GM12878 (cell line): ENCODE measurements at regions not wholly inside any gene's neighbourhood (a gene's known extent, or its start where the extent isn't known, plus 50 kb on each side); places are given as distances from the start of the nearest gene placed in this dataset.

ENCODE experiments used
- ATAC-seq: fragments of 200-7000 bp; cut with Tn5 transposase; 3 replicates; pipeline ENCODE4 v1.9.1; 2020; ENCODE audit warnings: mild to moderate bottlenecking, moderate library complexity
- BruUV-seq: library from RNA; stranded (reverse); fragments of 400-500 nt; replicated peaks from 2 replicates; lab custom pipeline; 2021; lab: Mats Ljungman, UMichigan
- CTCF ChIA-PET: fragments of 300-600 bp; sonication (Branson Sonifier 250); formaldehyde crosslinking; extraction: SDS; loops from one replicate; lab custom pipeline; 2021; ENCODE audit warnings: inconsistent platforms; lab: Yijun Ruan, JAX
- POLR2A ChIA-PET: fragments of 350-600 bp; formaldehyde crosslinking; extraction: SDS; loops from one replicate; lab custom pipeline; 2021; ENCODE audit warnings: inconsistent platforms; lab: Charles Lee
- RAD21 ChIA-PET: fragments of 300-600 bp; sonication (Branson Sonifier 250); formaldehyde crosslinking; loops from one replicate; lab custom pipeline; 2023; ENCODE audit warnings: antibody characterized with exemption; ENCODE audit not compliant: unreplicated experiment; lab: Charles Lee
- SMC1A ChIA-PET: fragments of 300-600 bp; sonication (Branson Sonifier 250); formaldehyde crosslinking; loops from one replicate; lab custom pipeline; 2023; ENCODE audit not compliant: unreplicated experiment, uncharacterized antibody; lab: Charles Lee
- DNase-seq: peaks from one replicate; pipeline ENCODE4 v3.0.0-alpha.2; 2011; ENCODE audit warnings: low read depth, low spot score
- FAIRE-seq: peaks from 3 replicates; lab custom pipeline; 2011; peaks lifted over from hg19 to GRCh38; lab: Jason Lieb, UNC
- H2AFZ ChIP-seq: 2 replicates; pipeline ENCODE4 v1.6.0; 2011; ENCODE audit warnings: low read depth, low read length, control low read depth; ENCODE audit not compliant: control insufficient read depth
- H3K27ac ChIP-seq: 2 replicates; pipeline ENCODE4 v1.5.1; 2011; ENCODE audit warnings: control low read depth; ENCODE audit not compliant: control insufficient read depth, insufficient read depth
- H3K27me3 ChIP-seq, 2 experiments: replicated peaks in 1 of 2; 2 replicates each; pipeline versions ENCODE4 v1.6.0 to v1.6.1; 2011; ENCODE audit warnings: low read length in 1 of 2; ENCODE audit not compliant: control insufficient read depth in 2 of 2, insufficient read depth in 2 of 2
- H3K36me3 ChIP-seq, 2 experiments: 2 replicates each; pipeline ENCODE4 v1.5.1; 2011; ENCODE audit warnings: low read length in 1 of 2; ENCODE audit not compliant: control insufficient read depth in 2 of 2, insufficient read depth in 2 of 2
- H3K4me1 ChIP-seq: 2 replicates; pipeline ENCODE4 v1.6.1; 2011; ENCODE audit warnings: mild to moderate bottlenecking, low read length, moderate library complexity, mixed read lengths; ENCODE audit not compliant: control insufficient read depth, insufficient read depth
- H3K4me2 ChIP-seq: 2 replicates; pipeline ENCODE4 v1.6.0; 2011; ENCODE audit warnings: control low read depth; ENCODE audit not compliant: control insufficient read depth, insufficient read depth
- H3K4me3 ChIP-seq: fragments of 200-600 bp; sonication (generic); 2 replicates; pipeline ENCODE4 v1.5.1; 2016
- H3K79me2 ChIP-seq: 2 replicates; pipeline ENCODE4 v1.6.0; 2011; ENCODE audit warnings: low read length; ENCODE audit not compliant: control insufficient read depth, insufficient read depth
- H3K9ac ChIP-seq: 2 replicates; pipeline ENCODE4 v1.8.0; 2011; ENCODE audit warnings: low read length, control low read depth, mixed read lengths; ENCODE audit not compliant: control insufficient read depth, insufficient read depth
- H3K9me3 ChIP-seq: replicated peaks from 3 replicates; pipeline ENCODE4 v1.5.1; 2011; ENCODE audit warnings: mild to moderate bottlenecking, low read length; ENCODE audit not compliant: control insufficient read depth, insufficient read depth
- H4K20me1 ChIP-seq: 2 replicates; pipeline ENCODE4 v1.6.0; 2011; ENCODE audit not compliant: control insufficient read depth, insufficient read depth
- CHD4 ChIP-seq: fragments of 200-600 bp; sonication (generic); IDR thresholded peaks from 2 replicates; pipeline ENCODE4 v1.6.1; 2016; ENCODE audit warnings: mild to moderate bottlenecking
- E2F4 ChIP-seq: IDR thresholded peaks from 2 replicates; pipeline ENCODE4 v1.6.1; 2012; ENCODE audit warnings: low read depth, low read length, improper control_type of control experiment
- FOS ChIP-seq: IDR thresholded peaks from 3 replicates; pipeline ENCODE4 v1.6.1; 2011; ENCODE audit warnings: borderline replicate concordance; ENCODE audit not compliant: insufficient read length; ENCODE audit errors: extremely low read depth
- LARP7 ChIP-seq: fragments of 450-650 bp; IDR thresholded peaks from 2 replicates; pipeline ENCODE4 v1.6.1; 2017; ENCODE audit warnings: mild to moderate bottlenecking
- MYB ChIP-seq: fragments of 150-350 bp; IDR thresholded peaks from 2 replicates; pipeline ENCODE4 v1.6.1; 2014; ENCODE audit warnings: mild to moderate bottlenecking, low read depth, low read length, borderline replicate concordance
- RAD21 ChIP-seq: IDR thresholded peaks from 2 replicates; pipeline ENCODE4 v1.6.1; 2011; ENCODE audit warnings: mild to moderate bottlenecking, low read depth, low read length, moderate library complexity; ENCODE audit not compliant: insufficient read depth
- SMARCA5 ChIP-seq: fragments of 450-650 bp; IDR thresholded peaks from 2 replicates; pipeline ENCODE4 v1.6.1; 2017; ENCODE audit warnings: mild to moderate bottlenecking
- SRF ChIP-seq, 2 experiments: IDR thresholded peaks; 2 replicates each; pipeline ENCODE4 v1.6.1; 2011; ENCODE audit warnings: low read depth in 2 of 2, low read length in 2 of 2, mild to moderate bottlenecking in 1 of 2, moderate library complexity in 1 of 2
- USF1 ChIP-seq: IDR thresholded peaks from 2 replicates; pipeline ENCODE4 v1.6.1; 2011; ENCODE audit warnings: borderline replicate concordance, low read depth, mild to moderate bottlenecking, moderate library complexity, mixed read lengths, low read length; ENCODE audit not compliant: insufficient read depth; ENCODE audit errors: extremely low read length
- ZSCAN29 ChIP-seq: fragments of 450-650 bp; IDR thresholded peaks from 2 replicates; pipeline ENCODE4 v1.6.1; 2017; ENCODE audit warnings: mild to moderate bottlenecking, moderate library complexity
- WGBS: methylation state at CpG from one replicate; pipeline ENCODE4 v1.1.6; 2016; ENCODE audit warnings: low lambda C conversion rate; ENCODE audit not compliant: insufficient replicate concordance, insufficient coverage; ENCODE audit errors: missing lambda C conversion rate; 5-methylcytosine and 5-hydroxymethylcytosine counted together
- in situ Hi-C: fragments of 300-500 bp; cut with MboI; formaldehyde crosslinking; loops from 9 replicates; pipeline ENCODE4 v1.14.3; 2018; ENCODE audit warnings: mixed read lengths
- intact Hi-C: fragments of 100-400 bp; cut with micrococcal nuclease; formaldehyde crosslinking; loops from one replicate; pipeline ENCODE4 v1.14.2; 2022; ENCODE audit not compliant: unreplicated experiment

- intact Hi-C loops = no loop called here
Measured at GRCh38 chr2:75808793-75809535, 98.2 kb upstream of the GCFC2 start.

More at GRCh38 chr2:75808793-75809535, 98.2 kb upstream of the GCFC2 start:
- Histone ChIP-seq H3K27me3 (no peaks in the 10 kb centered on the region), H3K27ac (no peak overlapping the region), H2AFZ (no peak overlapping the region), H3K4me1 (no peaks in the 10 kb centered on the region), H3K79me2 (no peaks in the 10 kb centered on the region), H3K9me3 (no peaks in the 10 kb centered on the region; the same call in 2 of the 3 replicates), H3K4me2 (no peak overlapping the region), H3K36me3 (no peaks in the 10 kb centered on the region)
- BruUV-seq = no TSS peak
- RAD21 ChIA-PET = interaction anchor here (1.4 kb wide), 1 partner anchor 20 kb away, joined by 3 read pairs; no protein-coding TSS in a partner anchor
- no peak for DNase-seq
- ATAC-seq = no peak
- POLR2A ChIA-PET = no interaction called here
- SMC1A ChIA-PET = interaction anchor here (0.6 to 1.2 kb wide), 2 partner anchors 27 to 1078 kb away, joined by 3 read pairs; no protein-coding TSS in a partner anchor
- CTCF ChIA-PET = no interaction called here
- TF ChIP-seq SRF (IDR thresholded peaks at IDR 0.05; ENCODE audit: low read depth in 2 of 2, low read length in 2 of 2) (no peak), ZSCAN29 (no peak), SMARCA5 (no peak), FOS (no peak), RAD21 (no peak), CHD4 (no peak), MYB (no peak), E2F4 (no peak), LARP7 (no peak), USF1 (no peak)
- TF ChIP-seq, all 136 proteins: peak for 0
- FAIRE-seq = no peak
- Histone ChIP-seq H3K9ac (no peak overlapping the region), H4K20me1 (no peaks in the 10 kb centered on the region), H3K4me3 (no peak overlapping the region)
- 43% methylated on average over 4 of the region's 4 CpGs for WGBS
- in situ Hi-C loops = no loop called here
